ENCODE measurements at regions not wholly inside any gene's neighbourhood (a gene's known extent, or its start where the extent isn't known, plus 50 kb on each side); places are given as distances from the start of the nearest gene placed in this dataset.

GRCh38 chr11:29029452-29029851 lies 921.3 kb downstream of the METTL15 start:
- intact Hi-C loops (cut with micrococcal nuclease) = no loop called here

GRCh38 chr11:29027436-29027835 lies 919.2 kb downstream of the METTL15 start:
- Histone ChIP-seq H3K27me3 (ENCODE audit: low read depth) (no peaks in the 10 kb centered on the region), H3K9me3 (replicated peaks) (peaks cover 32% of the 10 kb centered on the region), H3K27ac (replicated peaks) (no peak overlapping the region), H3K36me3 (no peaks in the 10 kb centered on the region), H3K4me3 (no peak overlapping the region), H3K4me1 (no peaks in the 10 kb centered on the region)
- DNase-seq = no peak
- intact Hi-C loops (cut with micrococcal nuclease) = no loop called here
- TF ChIP-seq, protein P1, sequence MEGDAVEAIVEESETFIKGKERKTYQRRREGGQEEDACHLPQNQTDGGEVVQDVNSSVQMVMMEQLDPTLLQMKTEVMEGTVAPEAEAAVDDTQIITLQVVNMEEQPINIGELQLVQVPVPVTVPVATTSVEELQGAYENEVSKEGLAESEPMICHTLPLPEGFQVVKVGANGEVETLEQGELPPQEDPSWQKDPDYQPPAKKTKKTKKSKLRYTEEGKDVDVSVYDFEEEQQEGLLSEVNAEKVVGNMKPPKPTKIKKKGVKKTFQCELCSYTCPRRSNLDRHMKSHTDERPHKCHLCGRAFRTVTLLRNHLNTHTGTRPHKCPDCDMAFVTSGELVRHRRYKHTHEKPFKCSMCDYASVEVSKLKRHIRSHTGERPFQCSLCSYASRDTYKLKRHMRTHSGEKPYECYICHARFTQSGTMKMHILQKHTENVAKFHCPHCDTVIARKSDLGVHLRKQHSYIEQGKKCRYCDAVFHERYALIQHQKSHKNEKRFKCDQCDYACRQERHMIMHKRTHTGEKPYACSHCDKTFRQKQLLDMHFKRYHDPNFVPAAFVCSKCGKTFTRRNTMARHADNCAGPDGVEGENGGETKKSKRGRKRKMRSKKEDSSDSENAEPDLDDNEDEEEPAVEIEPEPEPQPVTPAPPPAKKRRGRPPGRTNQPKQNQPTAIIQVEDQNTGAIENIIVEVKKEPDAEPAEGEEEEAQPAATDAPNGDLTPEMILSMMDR (IDR thresholded peaks at IDR 0.05; ENCODE audit: borderline replicate concordance) = no peak

More at GRCh38 chr11:29029452-29029851, 921.3 kb downstream of the METTL15 start:
- Histone ChIP-seq H3K9me3 (replicated peaks) (peaks cover 32% of the 10 kb centered on the region), H3K36me3 (no peaks in the 10 kb centered on the region), H3K4me3 (no peak overlapping the region), H3K27ac (replicated peaks) (no peak overlapping the region), H3K27me3 (ENCODE audit: low read depth) (no peaks in the 10 kb centered on the region), H3K4me1 (no peaks in the 10 kb centered on the region)
- TF ChIP-seq, protein P1 (IDR thresholded peaks at IDR 0.05; ENCODE audit: borderline replicate concordance) = no peak
- no peak for DNase-seq

DNA sequence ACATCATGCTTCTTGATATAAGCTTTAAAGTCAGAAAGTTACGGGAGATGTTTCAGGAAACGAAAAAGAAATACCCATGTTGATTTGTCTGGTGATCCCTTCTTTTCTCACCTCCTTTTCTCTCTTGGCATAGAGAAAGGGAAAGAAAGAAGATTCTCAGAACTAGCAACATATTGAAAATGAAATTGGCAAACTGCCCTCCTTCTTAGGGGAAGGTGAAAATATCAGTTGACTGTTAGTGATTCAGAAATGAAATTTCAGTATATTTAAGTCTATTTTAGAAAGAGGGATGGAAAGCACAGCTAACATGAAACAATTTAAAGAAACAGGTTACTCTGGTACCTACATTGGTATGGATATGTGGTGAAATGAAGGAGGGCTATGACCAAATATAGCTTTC lies 918.1 kb downstream of the METTL15 start:
- peaks cover 32% of the 10 kb centered on the region for H3K9me3 ChIP-seq (replicated peaks)
- intact Hi-C loops (cut with micrococcal nuclease) = no loop called here
- DNase-seq = no peak
- no peaks in the 10 kb centered on the region for H3K4me1 ChIP-seq
- no peaks in the 10 kb centered on the region for H3K27me3 ChIP-seq (ENCODE audit: low read depth)
- no peaks in the 10 kb centered on the region for H3K36me3 ChIP-seq
- H3K27ac ChIP-seq (replicated peaks) = no peak overlapping the region
- H3K4me3 ChIP-seq = no peak overlapping the region
- TF ChIP-seq, protein P1 (IDR thresholded peaks at IDR 0.05; ENCODE audit: borderline replicate concordance) = no peak

DNA sequence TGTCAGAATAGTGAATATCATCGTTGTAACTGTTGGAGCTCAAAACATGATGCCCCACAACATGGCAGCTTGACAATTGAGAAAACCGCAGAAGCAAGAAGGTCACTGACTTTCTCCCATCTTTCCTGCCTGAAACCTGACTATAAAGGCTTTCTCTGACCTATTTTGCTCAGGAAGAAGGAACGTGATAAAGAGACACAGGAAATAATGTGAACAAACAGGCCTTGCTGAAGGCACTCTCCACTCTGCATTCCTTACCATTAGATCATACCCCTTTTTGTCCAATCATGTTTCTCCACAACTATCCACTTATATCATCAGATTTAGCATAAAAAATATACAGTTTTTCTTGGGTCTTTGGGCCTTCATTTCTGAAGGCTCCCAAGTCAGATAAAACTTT lies 916.8 kb downstream of the METTL15 start:
- intact Hi-C loops (cut with micrococcal nuclease) = no loop called here
- Histone ChIP-seq H3K36me3 (no peaks in the 10 kb centered on the region), H3K4me1 (no peaks in the 10 kb centered on the region), H3K9me3 (replicated peaks) (peaks cover 25% of the 10 kb centered on the region), H3K27ac (replicated peaks) (no peak overlapping the region), H3K4me3 (no peak overlapping the region), H3K27me3 (ENCODE audit: low read depth) (no peaks in the 10 kb centered on the region)
- no peak for DNase-seq
- TF ChIP-seq, protein P1 (IDR thresholded peaks at IDR 0.05; ENCODE audit: borderline replicate concordance) = no peak

GRCh38 chr11:29024386-29024785 lies 916.2 kb downstream of the METTL15 start:
- Histone ChIP-seq H3K27ac (replicated peaks) (no peak overlapping the region), H3K27me3 (ENCODE audit: low read depth) (no peaks in the 10 kb centered on the region), H3K4me1 (no peaks in the 10 kb centered on the region), H3K4me3 (no peak overlapping the region), H3K36me3 (no peaks in the 10 kb centered on the region), H3K9me3 (replicated peaks) (peaks cover 18% of the 10 kb centered on the region)
- DNase-seq = no peak
- TF ChIP-seq, protein P1 (IDR thresholded peaks at IDR 0.05; ENCODE audit: borderline replicate concordance) = no peak
- intact Hi-C loops (cut with micrococcal nuclease) = no loop called here

GRCh38 chr11:29023761-29024160 lies 915.6 kb downstream of the METTL15 start:
- Histone ChIP-seq H3K4me3 (no peak overlapping the region), H3K4me1 (no peaks in the 10 kb centered on the region), H3K27me3 (ENCODE audit: low read depth) (no peaks in the 10 kb centered on the region), H3K36me3 (no peaks in the 10 kb centered on the region), H3K27ac (replicated peaks) (no peak overlapping the region), H3K9me3 (replicated peaks) (peaks cover 12% of the 10 kb centered on the region)
- DNase-seq = no peak
- TF ChIP-seq, protein P1 (IDR thresholded peaks at IDR 0.05; ENCODE audit: borderline replicate concordance) = no peak
- intact Hi-C loops (cut with micrococcal nuclease) = no loop called here

Data from left ventricle myocardium inferior (tissue), 1 donor.